ENCODE measurements at regions not wholly inside any gene's neighbourhood (a gene's known extent, or its start where the extent isn't known, plus 50 kb on each side); places are given as distances from the start of the nearest gene placed in this dataset.

- DNase-seq (ENCODE audit: low spot score) (no peak), ATAC-seq (no peak)
These were observed 50.4 kb upstream of the ENPP7 start for GRCh38 chr17:79680318-79680695.

- ATAC-seq (no peak), DNase-seq (ENCODE audit: low spot score) (no peak)
These were observed 51.0 kb upstream of the ENPP7 start for GRCh38 chr17:79679631-79680317.

GRCh38 chr17:79678736-79679255, 51.9 kb upstream of the ENPP7 start:
- DNase-seq (ENCODE audit: low spot score) (no peak), ATAC-seq (no peak)

- ATAC-seq = no peak
- no peak for DNase-seq (ENCODE audit: low spot score)
These were observed 52.5 kb upstream of the ENPP7 start for GRCh38 chr17:79678091-79678735.

GRCh38 chr17:79677646-79678045, 53.1 kb upstream of the ENPP7 start:
- DNase-seq (ENCODE audit: low spot score) (no peak), ATAC-seq (no peak)

- no peak for DNase-seq (ENCODE audit: low spot score)
- no peak for ATAC-seq
These were observed 53.9 kb upstream of the ENPP7 start for GRCh38 chr17:79676796-79677195.

GRCh38 chr17:79675413-79675725, 55.4 kb upstream of the ENPP7 start:
- DNase-seq (ENCODE audit: low spot score) = no peak
- ATAC-seq = no peak

GRCh38 chr17:79674506-79675412, 56.0 kb upstream of the ENPP7 start:
- DNase-seq (ENCODE audit: low spot score) (no peak), ATAC-seq (no peak)

- no peak for DNase-seq (ENCODE audit: low spot score)
- no peak for ATAC-seq
These were observed 57.2 kb upstream of the ENPP7 start for GRCh38 chr17:79673517-79673916.

- DNase-seq (ENCODE audit: low spot score) (no peak), ATAC-seq (no peak)
These were observed 58.2 kb upstream of the ENPP7 start for GRCh38 chr17:79672496-79672895.

GRCh38 chr17:79671085-79671694, 59.6 kb upstream of the ENPP7 start:
- DNase-seq (ENCODE audit: low spot score) (no peak), ATAC-seq (no peak)

GRCh38 chr17:79670537-79671084, 59.8 kb upstream of the RBFOX3 start:
- no peak for ATAC-seq

GRCh38 chr17:79669861-79670260, 59.0 kb upstream of the RBFOX3 start:
- DNase-seq (ENCODE audit: low spot score) (no peak), ATAC-seq (no peak)

More at GRCh38 chr17:79670537-79671084, 59.8 kb upstream of the RBFOX3 start:
- DNase-seq (ENCODE audit: low spot score) = no peak

GRCh38 chr17:79668344-79669250, 57.7 kb upstream of the RBFOX3 start:
- DNase-seq (ENCODE audit: low spot score) (no peak), ATAC-seq (no peak)

GRCh38 chr17:79667746-79668145, 56.9 kb upstream of the RBFOX3 start:
- DNase-seq (ENCODE audit: low spot score) (no peak), ATAC-seq (no peak)

GRCh38 chr17:79667121-79667715, 56.4 kb upstream of the RBFOX3 start:
- ATAC-seq = no peak

GRCh38 chr17:79666111-79666510, 55.3 kb upstream of the RBFOX3 start:
- no peak for ATAC-seq
- DNase-seq (ENCODE audit: low spot score) = peak; percentile 29

More at GRCh38 chr17:79667121-79667715, 56.4 kb upstream of the RBFOX3 start:
- no peak for DNase-seq (ENCODE audit: low spot score)

GRCh38 chr17:79664930-79665737, 54.3 kb upstream of the RBFOX3 start:
- peak; percentile 94 for ATAC-seq
- DNase-seq (ENCODE audit: low spot score) = peak; percentile 87
